IgD-negative memory B cell (primary cell): ENCODE measurements at regions not wholly inside any gene's neighbourhood (a gene's known extent, or its start where the extent isn't known, plus 50 kb on each side); places are given as distances from the start of the nearest gene placed in this dataset.

Experiments used
- H3K27ac Mint-ChIP-seq, 3 donors: one replicate each; pipeline ENCODE4 v1.8.0; 2020 to 2022; ENCODE audit warnings: mild to moderate bottlenecking in 3 of 3, mixed read lengths in 3 of 3, moderate library complexity in 1 of 3
- H3K27me3 Mint-ChIP-seq: one replicate; pipeline ENCODE4 v1.8.0; 2021; ENCODE audit warnings: mixed read lengths
- H3K36me3 Mint-ChIP-seq: one replicate; pipeline ENCODE4 v1.8.0; 2020; ENCODE audit warnings: mild to moderate bottlenecking, mixed read lengths
- H3K4me1 Mint-ChIP-seq, 3 donors: one replicate each; pipeline ENCODE4 v1.8.0; 2020 to 2022; ENCODE audit warnings: mixed read lengths in 3 of 3, mild to moderate bottlenecking in 1 of 3
- H3K4me3 Mint-ChIP-seq, 4 donors: one replicate each; pipeline ENCODE4 v1.8.0; 2020 to 2022; ENCODE audit warnings: mild to moderate bottlenecking in 4 of 4, mixed read lengths in 4 of 4, moderate library complexity in 3 of 4
- H3K9me3 Mint-ChIP-seq, 3 donors: one replicate each; pipeline ENCODE4 v1.8.0; 2020 to 2021; ENCODE audit warnings: mixed read lengths in 3 of 3, mild to moderate bottlenecking in 1 of 3

DNA sequence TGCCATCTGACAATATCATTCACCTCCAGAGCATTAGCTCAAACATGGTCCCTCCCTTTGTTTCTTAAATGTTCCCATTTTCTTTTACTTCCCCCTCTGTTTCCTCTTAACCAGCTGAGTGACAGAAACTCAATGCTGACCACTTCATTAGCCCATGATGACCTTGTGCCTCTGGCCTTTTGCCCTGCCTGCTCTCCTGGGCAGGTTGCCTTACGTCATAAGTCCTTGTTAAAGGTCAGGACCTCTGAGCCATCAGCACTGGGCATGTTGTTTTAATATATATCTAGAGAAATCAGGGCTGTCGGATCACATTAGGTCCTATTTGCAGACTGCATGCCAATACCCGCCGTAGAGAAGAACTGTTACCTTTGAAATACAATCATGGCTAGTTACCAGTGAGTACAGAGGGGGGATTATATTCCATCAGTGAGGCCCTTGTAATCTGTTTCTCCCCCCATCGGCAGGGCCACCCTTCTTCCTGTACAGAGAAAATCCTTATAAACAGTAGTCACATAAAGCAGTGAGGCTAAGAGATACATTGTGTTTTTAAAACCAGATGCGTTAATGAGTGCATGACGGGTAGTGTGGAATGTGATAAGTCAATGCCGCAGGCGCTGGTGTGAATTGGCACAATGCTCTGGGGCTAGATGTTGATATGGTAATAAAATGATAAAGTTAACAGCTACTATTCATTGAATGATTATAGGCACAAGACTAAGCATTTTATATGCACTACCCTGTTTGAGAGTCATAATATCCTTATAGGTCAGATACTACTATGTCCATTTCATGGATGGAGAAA lies 94.3 kb upstream of the ZFHX3 start:
- H3K9me3 Mint-ChIP-seq, result peaks cover 0 to 4% (median 0%) of the 10 kb centered on the region in 3 donors
- H3K27ac Mint-ChIP-seq, result no peak overlapping the region
- H3K4me1 Mint-ChIP-seq, result no peaks in the 10 kb centered on the region
- H3K4me3 Mint-ChIP-seq, result no peak overlapping the region
- H3K36me3 Mint-ChIP-seq, result no peaks in the 10 kb centered on the region
- peaks cover 9% of the 10 kb centered on the region for H3K27me3 Mint-ChIP-seq

- no peaks in the 10 kb centered on the region for H3K4me1 Mint-ChIP-seq
- H3K36me3 Mint-ChIP-seq, result no peaks in the 10 kb centered on the region
- H3K9me3 Mint-ChIP-seq, result peaks cover 0 to 4% (median 0%) of the 10 kb centered on the region in 3 donors
- H3K27me3 Mint-ChIP-seq, result peaks cover 9% of the 10 kb centered on the region
- no peak overlapping the region for H3K4me3 Mint-ChIP-seq
- no peak overlapping the region for H3K27ac Mint-ChIP-seq
Measured at GRCh38 chr16:73140929-73141328, 93.0 kb upstream of the ZFHX3 start.

DNA sequence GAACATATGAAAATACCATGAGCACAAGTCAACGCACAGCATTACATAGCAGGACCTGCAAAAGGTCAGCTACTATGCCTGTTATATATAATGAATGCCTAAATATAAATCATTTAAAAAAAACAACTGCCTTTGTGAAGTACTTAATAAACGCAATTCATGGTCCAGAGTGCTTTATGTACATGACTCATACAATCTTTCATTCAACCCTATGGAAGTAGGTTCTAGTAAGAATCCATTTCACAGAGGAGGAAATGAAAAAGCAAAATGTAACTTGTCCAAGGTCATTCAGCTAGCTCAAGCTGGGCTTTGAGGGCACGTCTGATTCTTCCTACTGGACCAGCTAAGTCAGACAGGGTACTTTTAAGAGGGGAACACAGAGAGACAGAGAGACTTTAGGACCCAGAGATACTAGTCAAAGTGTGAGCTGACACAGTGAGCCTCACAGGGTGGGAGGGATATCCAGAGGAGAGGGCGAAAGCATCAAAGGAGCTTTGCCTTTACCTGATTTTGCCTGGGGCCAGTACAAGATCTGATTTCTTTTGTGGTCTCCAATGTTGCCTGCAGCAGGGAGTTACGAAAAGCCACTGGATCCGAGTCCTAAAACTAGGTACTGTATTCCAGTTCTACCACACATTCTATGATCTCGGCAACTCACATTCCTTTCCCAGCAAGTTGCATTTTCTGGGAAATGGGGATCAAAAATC lies 83.4 kb upstream of the ZFHX3 start:
- no peaks in the 10 kb centered on the region for H3K4me1 Mint-ChIP-seq
- peaks cover 4 to 7% (median 7%) of the 10 kb centered on the region in 3 donors for H3K9me3 Mint-ChIP-seq
- peaks cover 3% of the 10 kb centered on the region for H3K27me3 Mint-ChIP-seq
- H3K4me3 Mint-ChIP-seq, result no peak overlapping the region
- no peak overlapping the region for H3K27ac Mint-ChIP-seq
- H3K36me3 Mint-ChIP-seq, result no peaks in the 10 kb centered on the region

GRCh38 chr16:73129455-73129854 lies 81.5 kb upstream of the ZFHX3 start:
- H3K27me3 Mint-ChIP-seq, result peaks cover 4% of the 10 kb centered on the region
- no peak overlapping the region for H3K27ac Mint-ChIP-seq
- no peaks in the 10 kb centered on the region for H3K4me1 Mint-ChIP-seq
- H3K4me3 Mint-ChIP-seq, result no peak overlapping the region
- H3K9me3 Mint-ChIP-seq, result peaks cover 2 to 7% (median 6%) of the 10 kb centered on the region in 3 donors
- peaks cover 1% of the 10 kb centered on the region for H3K36me3 Mint-ChIP-seq

GRCh38 chr16:73126525-73126853 lies 78.6 kb upstream of the ZFHX3 start:
- Mint-ChIP-seq H3K36me3 (peaks cover 1% of the 10 kb centered on the region), H3K9me3 (peaks cover 0 to 7% (median 4%) of the 10 kb centered on the region in 3 donors), H3K27me3 (peaks cover 11% of the 10 kb centered on the region), H3K4me1 (no peaks in the 10 kb centered on the region), H3K27ac (no peak overlapping the region), H3K4me3 (no peak overlapping the region)

DNA sequence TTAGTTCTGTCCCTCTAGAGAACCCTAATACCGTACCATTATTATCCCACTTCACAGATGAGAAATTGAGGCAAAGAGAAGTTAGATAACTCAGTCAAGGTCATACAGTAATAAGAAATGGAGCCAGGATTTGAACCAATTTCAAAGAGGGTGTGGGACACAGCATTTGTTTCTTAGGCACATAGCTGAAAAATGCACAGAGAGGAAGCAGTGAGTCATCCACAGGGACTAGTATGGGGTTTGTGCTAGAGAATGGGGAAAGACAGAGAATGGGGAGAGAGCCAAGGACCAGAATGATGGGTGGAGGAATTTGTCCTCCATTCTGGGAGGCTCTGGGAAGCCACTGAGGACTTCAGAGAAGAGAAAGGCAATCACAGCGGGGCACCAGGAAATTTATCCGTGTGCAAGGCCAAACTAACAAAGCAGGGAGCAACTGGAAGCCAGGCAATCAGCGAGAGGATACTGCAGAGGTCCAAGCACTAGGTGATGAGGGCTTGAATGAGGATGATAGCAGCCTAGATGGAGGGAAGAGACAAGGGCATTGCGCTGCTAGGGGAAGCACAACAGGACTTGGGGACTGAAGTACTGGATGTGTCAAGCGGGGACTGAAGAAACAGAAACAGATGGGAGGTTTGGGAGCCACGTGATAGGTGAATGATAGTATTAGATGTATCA lies 78.1 kb upstream of the ZFHX3 start:
- Mint-ChIP-seq H3K36me3 (peaks cover 1% of the 10 kb centered on the region), H3K4me3 (no peak overlapping the region), H3K27ac (no peak overlapping the region), H3K9me3 (peaks cover 0 to 7% (median 2%) of the 10 kb centered on the region in 3 donors), H3K27me3 (peaks cover 11% of the 10 kb centered on the region), H3K4me1 (no peaks in the 10 kb centered on the region)

GRCh38 chr16:73124665-73125375 lies 76.9 kb upstream of the ZFHX3 start:
- Mint-ChIP-seq H3K27me3 (peaks cover 11% of the 10 kb centered on the region), H3K4me3 (no peak overlapping the region), H3K27ac (no peak overlapping the region)

DNA sequence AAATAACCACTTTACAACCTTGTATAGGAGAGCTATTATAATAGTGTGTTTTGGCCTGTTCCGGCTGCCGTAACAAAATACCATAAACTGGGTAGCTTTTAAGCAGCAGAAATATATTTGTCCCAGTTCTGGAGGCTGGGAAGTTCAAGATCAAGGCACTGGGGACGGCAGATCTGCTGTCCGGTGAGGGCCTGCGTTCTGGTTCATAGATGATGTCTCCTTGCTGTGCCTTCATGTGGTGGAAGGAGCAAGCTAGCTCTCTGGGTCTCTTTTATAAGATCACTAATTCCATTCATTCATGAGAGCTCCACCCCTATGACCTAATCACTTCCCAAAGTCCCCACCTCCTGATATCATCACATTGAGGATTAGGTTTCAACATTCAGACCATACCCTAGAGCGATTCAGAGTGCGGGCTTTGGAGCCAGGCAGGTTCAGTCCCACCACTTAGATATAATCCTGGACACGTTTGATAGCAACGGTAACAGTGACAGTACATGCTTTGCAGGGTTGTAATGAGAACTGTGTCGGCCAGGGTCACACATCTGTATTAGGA lies 76.2 kb upstream of the ZFHX3 start:
- Mint-ChIP-seq H3K4me1 (no peaks in the 10 kb centered on the region), H3K36me3 (peaks cover 1% of the 10 kb centered on the region), H3K4me3 (no peak overlapping the region), H3K9me3 (peaks cover 0 to 7% (median 6%) of the 10 kb centered on the region in 3 donors), H3K27me3 (peaks cover 11% of the 10 kb centered on the region), H3K27ac (no peak overlapping the region)

More at GRCh38 chr16:73124665-73125375, 76.9 kb upstream of the ZFHX3 start:
- Mint-ChIP-seq H3K4me1 (no peaks in the 10 kb centered on the region), H3K36me3 (peaks cover 1% of the 10 kb centered on the region), H3K9me3 (peaks cover 0 to 7% (median 6%) of the 10 kb centered on the region in 3 donors)

- Mint-ChIP-seq H3K9me3 (peaks cover 4 to 9% (median 5%) of the 10 kb centered on the region in 3 donors), H3K27ac (no peak overlapping the region), H3K27me3 (peaks cover 9% of the 10 kb centered on the region), H3K4me3 (no peak overlapping the region), H3K36me3 (peaks cover 1% of the 10 kb centered on the region), H3K4me1 (no peaks in the 10 kb centered on the region)
Measured at GRCh38 chr16:73122604-73123391, 74.9 kb upstream of the ZFHX3 start.

DNA sequence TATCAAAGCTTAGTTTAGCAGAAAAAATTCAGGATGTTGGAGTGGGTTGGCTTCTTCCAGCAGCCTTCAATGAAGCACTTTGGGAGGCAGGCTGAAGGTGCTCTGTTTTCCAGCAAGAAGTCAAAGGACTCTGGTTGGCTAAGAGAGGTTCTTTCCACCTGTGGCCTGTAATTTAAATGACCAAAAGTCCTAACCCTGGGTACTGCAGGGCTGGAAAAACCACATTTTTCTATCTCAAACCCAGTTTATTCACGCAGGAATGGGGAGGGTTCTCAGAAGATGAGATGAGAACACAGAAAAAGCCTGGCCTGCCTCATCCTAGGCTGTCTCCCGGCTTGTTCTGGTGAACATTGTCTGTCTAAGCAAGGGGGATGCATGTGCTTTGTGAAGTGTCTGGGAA lies 68.6 kb upstream of the ZFHX3 start:
- Mint-ChIP-seq H3K9me3 (peaks cover 8 to 10% (median 9%) of the 10 kb centered on the region in 3 donors), H3K36me3 (no peaks in the 10 kb centered on the region), H3K4me3 (no peak overlapping the region), H3K4me1 (no peaks in the 10 kb centered on the region), H3K27ac (no peak overlapping the region), H3K27me3 (no peaks in the 10 kb centered on the region)

DNA sequence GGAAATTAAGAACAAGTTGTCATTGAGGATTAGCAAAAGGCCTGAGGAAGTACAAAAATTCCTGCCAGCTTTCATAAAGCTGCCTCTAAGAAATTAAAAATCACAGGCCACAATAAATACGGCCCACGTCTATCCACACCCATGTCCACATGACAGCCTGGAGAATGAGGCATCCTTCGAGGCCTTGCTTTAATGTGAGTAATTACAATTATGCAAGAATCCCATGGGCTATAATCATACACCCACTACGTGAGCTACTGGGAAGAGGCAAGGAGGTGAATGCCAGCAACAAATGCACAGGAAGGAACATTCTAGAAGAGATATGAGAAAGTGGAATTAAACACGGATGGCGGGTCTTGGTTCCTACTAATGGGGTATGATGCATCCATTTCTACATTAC lies 65.4 kb upstream of the ZFHX3 start:
- H3K36me3 Mint-ChIP-seq, result no peaks in the 10 kb centered on the region
- peaks cover 4 to 9% (median 5%) of the 10 kb centered on the region in 3 donors for H3K9me3 Mint-ChIP-seq
- no peaks in the 10 kb centered on the region for H3K27me3 Mint-ChIP-seq
- H3K27ac Mint-ChIP-seq, result no peak overlapping the region
- no peaks in the 10 kb centered on the region for H3K4me1 Mint-ChIP-seq
- H3K4me3 Mint-ChIP-seq, result no peak overlapping the region

DNA sequence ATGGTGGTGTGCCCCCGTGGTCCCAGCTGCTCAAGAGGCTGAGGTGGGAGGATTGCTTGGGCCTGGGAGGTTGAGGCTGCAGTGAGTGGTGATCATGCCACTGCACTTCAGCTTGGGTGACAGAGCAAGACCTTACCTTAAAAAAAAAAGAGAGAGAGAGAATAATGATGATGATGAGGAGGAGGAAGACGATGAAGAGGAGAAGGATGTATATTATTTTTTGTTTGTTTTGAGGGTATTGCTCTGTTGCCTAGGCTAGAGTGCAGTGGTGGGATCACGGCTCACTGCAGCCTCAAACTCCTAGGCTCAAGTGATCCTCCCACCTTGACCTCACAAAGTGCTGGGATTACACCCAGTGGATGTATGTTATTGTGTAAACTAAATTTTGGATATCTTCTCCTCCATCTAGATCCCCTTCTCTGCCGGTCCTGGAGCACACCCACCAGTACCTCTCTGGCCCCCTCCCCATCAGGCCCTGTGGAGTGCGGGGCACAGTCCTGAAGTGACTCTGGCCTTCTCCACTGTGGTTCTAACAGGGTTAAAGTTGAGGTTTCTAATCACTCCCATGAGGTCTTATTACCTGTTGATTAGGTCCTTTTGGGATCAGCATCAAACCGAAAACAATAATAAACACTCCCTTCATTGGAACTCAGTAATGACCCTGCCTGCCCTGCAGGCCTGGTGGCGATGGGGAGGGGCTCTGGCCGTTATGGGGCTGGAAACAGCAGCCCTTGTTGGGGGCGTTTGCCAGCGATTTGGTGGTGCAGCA lies 60.5 kb upstream of the ZFHX3 start:
- Mint-ChIP-seq H3K36me3 (no peaks in the 10 kb centered on the region), H3K4me3 (no peak overlapping the region), H3K27ac (no peak overlapping the region), H3K4me1 (no peaks in the 10 kb centered on the region), H3K9me3 (peaks cover 0 to 2% (median 0%) of the 10 kb centered on the region in 3 donors), H3K27me3 (no peaks in the 10 kb centered on the region)

- H3K36me3 Mint-ChIP-seq, result no peaks in the 10 kb centered on the region
- no peak overlapping the region for H3K27ac Mint-ChIP-seq
- H3K9me3 Mint-ChIP-seq, result peaks cover 0 to 2% (median 0%) of the 10 kb centered on the region in 3 donors
- H3K27me3 Mint-ChIP-seq, result no peaks in the 10 kb centered on the region
- H3K4me1 Mint-ChIP-seq, result no peaks in the 10 kb centered on the region
- H3K4me3 Mint-ChIP-seq, result no peak overlapping the region
Measured at GRCh38 chr16:73107371-73107770, 59.4 kb upstream of the ZFHX3 start.
